ENCODE measurements at regions not wholly inside any gene's neighbourhood (a gene's known extent, or its start where the extent isn't known, plus 50 kb on each side); places are given as distances from the start of the nearest gene placed in this dataset.

DNA sequence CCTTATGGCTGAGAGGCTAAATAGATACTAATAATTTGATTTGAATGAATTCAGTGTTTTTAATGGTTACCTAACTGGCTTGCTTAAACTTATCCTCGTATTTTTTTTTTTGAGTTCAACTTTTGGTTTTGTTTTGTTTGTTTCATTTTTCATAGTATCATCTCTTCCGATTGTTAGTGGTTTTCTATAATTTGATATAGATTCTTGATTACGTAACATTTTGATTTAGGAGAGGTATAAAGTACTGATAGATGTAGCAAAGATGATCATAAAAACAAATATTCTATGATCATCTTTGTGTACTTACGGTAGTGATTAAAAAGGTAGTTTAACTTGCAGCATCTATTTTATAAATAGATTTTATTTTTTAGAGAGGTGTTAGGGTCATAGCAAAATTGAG, 93.0 kb downstream of the ALX1 start:
- no peak overlapping the region for H3K4me3 ChIP-seq
- no peaks in the 10 kb centered on the region for H3K9me3 ChIP-seq (ENCODE audit: low read depth)
- Mint-ChIP-seq H3K4me1 (no peaks in the 10 kb centered on the region), H3K27ac (no peak overlapping the region), H3K4me3 (no peak overlapping the region), H3K36me3 (no peaks in the 10 kb centered on the region), H3K9me3 (no peaks in the 10 kb centered on the region), H3K27me3 (ENCODE audit: insufficient read depth, low read depth) (no peaks in the 10 kb centered on the region)
- no peak overlapping the region for H3K27ac ChIP-seq
- no peaks in the 10 kb centered on the region for H3F3A ChIP-seq (ENCODE audit: low read depth)
- no peak overlapping the region for H3K9ac ChIP-seq
- H3K4me1 ChIP-seq, result peaks cover 8% of the 10 kb centered on the region
- no peak overlapping the region for H2AFZ ChIP-seq (replicated peaks)
- H3K4me2 ChIP-seq, result no peak overlapping the region
- TF ChIP-seq EZH2 (IDR thresholded peaks at IDR 0.05) (no peak), EZH2phosphoT487 (IDR thresholded peaks at IDR 0.05) (no peak)
- TF ChIP-seq, protein P1, sequence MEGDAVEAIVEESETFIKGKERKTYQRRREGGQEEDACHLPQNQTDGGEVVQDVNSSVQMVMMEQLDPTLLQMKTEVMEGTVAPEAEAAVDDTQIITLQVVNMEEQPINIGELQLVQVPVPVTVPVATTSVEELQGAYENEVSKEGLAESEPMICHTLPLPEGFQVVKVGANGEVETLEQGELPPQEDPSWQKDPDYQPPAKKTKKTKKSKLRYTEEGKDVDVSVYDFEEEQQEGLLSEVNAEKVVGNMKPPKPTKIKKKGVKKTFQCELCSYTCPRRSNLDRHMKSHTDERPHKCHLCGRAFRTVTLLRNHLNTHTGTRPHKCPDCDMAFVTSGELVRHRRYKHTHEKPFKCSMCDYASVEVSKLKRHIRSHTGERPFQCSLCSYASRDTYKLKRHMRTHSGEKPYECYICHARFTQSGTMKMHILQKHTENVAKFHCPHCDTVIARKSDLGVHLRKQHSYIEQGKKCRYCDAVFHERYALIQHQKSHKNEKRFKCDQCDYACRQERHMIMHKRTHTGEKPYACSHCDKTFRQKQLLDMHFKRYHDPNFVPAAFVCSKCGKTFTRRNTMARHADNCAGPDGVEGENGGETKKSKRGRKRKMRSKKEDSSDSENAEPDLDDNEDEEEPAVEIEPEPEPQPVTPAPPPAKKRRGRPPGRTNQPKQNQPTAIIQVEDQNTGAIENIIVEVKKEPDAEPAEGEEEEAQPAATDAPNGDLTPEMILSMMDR (IDR thresholded peaks at IDR 0.05), result no peak
- no peaks in the 10 kb centered on the region for H3K36me3 ChIP-seq
- H3K27me3 ChIP-seq, result no peaks in the 10 kb centered on the region
- no peak for DNase-seq (ENCODE audit: low spot score)
- no peaks in the 10 kb centered on the region for H4K20me1 ChIP-seq (ENCODE audit: low read depth)
- H3K79me2 ChIP-seq (ENCODE audit: low read depth), result no peaks in the 10 kb centered on the region

DNA sequence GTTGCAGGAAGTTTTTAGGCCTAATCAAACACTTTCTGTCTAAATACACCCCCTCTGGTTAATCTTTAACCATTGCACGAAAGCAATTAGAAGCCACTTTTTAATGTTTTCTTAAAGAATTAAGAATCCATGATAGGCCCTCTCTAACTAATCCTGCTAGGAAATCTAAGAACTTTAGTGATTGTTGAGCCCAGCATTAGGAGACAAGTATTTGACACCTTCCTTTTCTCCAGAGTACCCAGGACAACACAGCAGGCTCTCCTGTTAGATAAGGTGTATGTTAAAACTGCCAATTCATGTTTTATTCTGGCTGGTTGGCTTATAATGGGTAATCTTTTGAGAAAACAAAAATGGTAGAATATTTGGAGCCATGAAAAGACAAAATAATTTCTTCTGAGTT, 95.0 kb downstream of the ALX1 start:
- H3K9me3 Mint-ChIP-seq, result no peaks in the 10 kb centered on the region
- no peaks in the 10 kb centered on the region for H3K36me3 Mint-ChIP-seq
- H3K4me1 Mint-ChIP-seq, result no peaks in the 10 kb centered on the region
- H3K27me3 Mint-ChIP-seq (ENCODE audit: insufficient read depth, low read depth), result peaks cover 2% of the 10 kb centered on the region
- H3K27ac Mint-ChIP-seq, result no peak overlapping the region
- Histone ChIP-seq H3K27ac (no peak overlapping the region), H3K36me3 (no peaks in the 10 kb centered on the region), H3K4me1 (peaks cover 8% of the 10 kb centered on the region), H2AFZ (replicated peaks) (no peak overlapping the region), H3K27me3 (no peaks in the 10 kb centered on the region), H3F3A (ENCODE audit: low read depth) (no peaks in the 10 kb centered on the region), H3K4me2 (no peak overlapping the region), H3K79me2 (ENCODE audit: low read depth) (no peaks in the 10 kb centered on the region), H3K9ac (no peak overlapping the region), H3K9me3 (ENCODE audit: low read depth) (no peaks in the 10 kb centered on the region), H4K20me1 (ENCODE audit: low read depth) (no peaks in the 10 kb centered on the region), H3K4me3 (no peak overlapping the region)
- TF ChIP-seq EZH2 (IDR thresholded peaks at IDR 0.05) (no peak), EZH2phosphoT487 (IDR thresholded peaks at IDR 0.05) (no peak)
- TF ChIP-seq, protein P1 (IDR thresholded peaks at IDR 0.05), result no peak
- no peak overlapping the region for H3K4me3 Mint-ChIP-seq
- DNase-seq (ENCODE audit: low spot score), result no peak

- no peaks in the 10 kb centered on the region for H3K36me3 ChIP-seq
Measured at GRCh38 chr12:85385406-85385805, 105.4 kb downstream of the ALX1 start.

More at GRCh38 chr12:85385406-85385805, 105.4 kb downstream of the ALX1 start:
- Histone ChIP-seq H3K9me3 (ENCODE audit: low read depth) (no peaks in the 10 kb centered on the region), H3K27me3 (no peaks in the 10 kb centered on the region), H3K4me1 (no peaks in the 10 kb centered on the region), H2AFZ (replicated peaks) (no peak overlapping the region), H4K20me1 (ENCODE audit: low read depth) (no peaks in the 10 kb centered on the region), H3K9ac (no peak overlapping the region), H3K4me2 (no peak overlapping the region), H3K27ac (no peak overlapping the region), H3K4me3 (no peak overlapping the region), H3K79me2 (ENCODE audit: low read depth) (no peaks in the 10 kb centered on the region), H3F3A (ENCODE audit: low read depth) (no peaks in the 10 kb centered on the region)
- H3K9me3 Mint-ChIP-seq, result no peaks in the 10 kb centered on the region
- no peaks in the 10 kb centered on the region for H3K4me1 Mint-ChIP-seq
- H3K27me3 Mint-ChIP-seq (ENCODE audit: insufficient read depth, low read depth), result no peaks in the 10 kb centered on the region
- H3K27ac Mint-ChIP-seq, result no peak overlapping the region
- TF ChIP-seq EZH2 (IDR thresholded peaks at IDR 0.05) (no peak), EZH2phosphoT487 (IDR thresholded peaks at IDR 0.05) (no peak)
- TF ChIP-seq, protein P1 (IDR thresholded peaks at IDR 0.05), result no peak
- H3K4me3 Mint-ChIP-seq, result no peak overlapping the region
- no peaks in the 10 kb centered on the region for H3K36me3 Mint-ChIP-seq
- DNase-seq (ENCODE audit: low spot score), result no peak

All from neural progenitor cell (in vitro differentiated cells).